ENCODE measurements at regions not wholly inside any gene's neighbourhood (a gene's known extent, or its start where the extent isn't known, plus 50 kb on each side); places are given as distances from the start of the nearest gene placed in this dataset.

DNA sequence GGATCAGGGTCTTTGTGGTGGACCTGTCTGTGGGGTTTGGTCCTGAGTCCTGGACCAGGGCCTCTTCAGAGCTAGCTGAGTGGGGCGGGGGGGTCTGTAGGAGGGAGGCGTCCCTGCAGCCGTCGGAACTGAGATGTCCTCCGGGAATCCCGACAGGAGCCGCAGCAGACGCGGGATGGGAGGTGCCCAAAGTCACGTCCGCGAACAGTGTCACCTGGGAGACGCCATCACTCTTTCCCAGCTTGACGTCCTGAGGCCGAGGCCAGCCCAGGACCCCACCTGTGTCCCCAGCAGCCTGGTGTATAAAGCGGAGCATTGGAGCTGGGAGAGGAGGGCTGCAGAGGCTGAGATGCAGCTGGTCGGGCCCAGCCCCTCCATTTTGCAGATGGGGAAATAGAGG is 1234.7 kb downstream of the BRD1 start:
- H3K4me2 ChIP-seq = no peak overlapping the region
- H3K4me1 ChIP-seq = peaks cover 6 to 87% (median 69%) of the 10 kb centered on the region in 10 experiments; a peak in 18 of 20 replicates
- no peak overlapping the region for H3K27ac ChIP-seq
- no peak for TF ChIP-seq Cebpa-rat (IDR thresholded peaks at IDR 0.05)
- no peak overlapping the region for H3K9ac ChIP-seq
- peaks cover 0 to 4% (median 0%) of the 10 kb centered on the region in 11 experiments; a peak in 3 of 22 replicates for H3K36me3 ChIP-seq
- H4K20me1 ChIP-seq = peaks cover 0 to 97% (median 33%) of the 10 kb centered on the region in 11 experiments; a peak in 17 of 22 replicates
- H3K27me3 ChIP-seq = peaks cover 0 to 34% (median 9%) of the 10 kb centered on the region in 11 experiments; a peak in 12 of 22 replicates
- no peak overlapping the region for H3K4me3 ChIP-seq
- peaks cover 2 to 9% (median 4%) of the 10 kb centered on the region in 11 experiments; a peak in 20 of 22 replicates for H3K9me3 ChIP-seq (replicated peaks in 1 of 11)

DNA sequence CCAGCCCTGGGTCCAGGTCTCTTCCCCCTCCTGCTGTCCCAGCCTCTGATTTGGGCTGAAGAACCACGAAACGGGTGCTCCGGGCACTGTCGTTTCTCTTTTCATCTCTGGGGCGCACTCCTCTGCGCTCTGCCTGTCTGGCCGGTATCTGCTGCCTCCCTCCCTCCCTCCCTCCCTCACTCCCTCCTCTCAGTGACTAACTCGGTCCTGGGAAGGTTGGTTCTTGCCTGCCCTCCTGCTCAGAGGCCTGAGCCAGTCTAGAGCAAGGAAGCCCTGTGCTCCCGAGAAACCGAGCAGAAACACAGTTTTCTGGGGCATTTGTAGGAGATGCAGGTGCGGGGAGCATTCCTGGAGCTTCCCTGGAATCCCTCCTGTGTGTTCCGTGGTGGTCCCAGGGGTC is 1235.2 kb downstream of the BRD1 start:
- peaks cover 0 to 99% (median 37%) of the 10 kb centered on the region in 11 experiments; a peak in 17 of 22 replicates for H4K20me1 ChIP-seq
- TF ChIP-seq Cebpa-rat (IDR thresholded peaks at IDR 0.05) = no peak
- H3K27me3 ChIP-seq = peaks cover 0 to 38% (median 9%) of the 10 kb centered on the region in 11 experiments; a peak in 12 of 22 replicates
- no peak overlapping the region for H3K9ac ChIP-seq
- H3K27ac ChIP-seq = no peak overlapping the region
- H3K4me3 ChIP-seq = no peak overlapping the region
- peaks cover 11 to 90% (median 73%) of the 10 kb centered on the region in 10 experiments; a peak in 18 of 20 replicates for H3K4me1 ChIP-seq
- peaks cover 0 to 5% (median 0%) of the 10 kb centered on the region in 11 experiments; a peak in 7 of 22 replicates for H3K9me3 ChIP-seq (replicated peaks in 1 of 11)
- H3K4me2 ChIP-seq = peak overlapping the region in 4 of 11 experiments; percentile 34 to 89 (median 68); a peak in 5 of 22 replicates
- no peaks in the 10 kb centered on the region for H3K36me3 ChIP-seq

DNA sequence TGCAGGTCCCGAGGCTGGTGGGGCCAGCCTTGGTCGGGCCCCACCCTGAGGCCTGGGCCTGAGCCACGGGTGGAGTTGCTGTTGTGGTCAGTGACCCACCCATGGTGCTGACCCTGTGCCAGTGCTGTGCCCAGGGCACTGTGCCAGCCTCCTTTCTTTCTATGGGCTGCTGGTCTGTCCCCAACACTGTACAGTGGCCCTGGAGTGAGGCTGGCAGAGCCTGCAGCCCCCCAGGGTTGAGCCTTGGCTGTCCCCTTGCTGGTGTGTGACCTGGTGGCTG is 1235.7 kb downstream of the BRD1 start:
- Histone ChIP-seq H3K36me3 (no peaks in the 10 kb centered on the region), H3K27ac (no peak overlapping the region), H3K27me3 (peaks cover 0 to 43% (median 9%) of the 10 kb centered on the region in 11 experiments; a peak in 12 of 22 replicates), H3K9ac (peak overlapping the region in 2 of 11 experiments; percentile 16 to 24; a peak in 2 of 22 replicates), H3K9me3 (replicated peaks in 1 of 11) (no peaks in the 10 kb centered on the region), H3K4me3 (no peak overlapping the region), H4K20me1 (peaks cover 0 to 99% (median 42%) of the 10 kb centered on the region in 11 experiments; a peak in 17 of 22 replicates), H3K4me1 (peaks cover 15 to 90% (median 76%) of the 10 kb centered on the region in 10 experiments; a peak in 18 of 20 replicates), H3K4me2 (peak overlapping the region in 7 of 11 experiments; percentile 27 to 91 (median 46); a peak in 10 of 22 replicates)
- TF ChIP-seq Cebpa-rat (IDR thresholded peaks at IDR 0.05) = no peak

DNA sequence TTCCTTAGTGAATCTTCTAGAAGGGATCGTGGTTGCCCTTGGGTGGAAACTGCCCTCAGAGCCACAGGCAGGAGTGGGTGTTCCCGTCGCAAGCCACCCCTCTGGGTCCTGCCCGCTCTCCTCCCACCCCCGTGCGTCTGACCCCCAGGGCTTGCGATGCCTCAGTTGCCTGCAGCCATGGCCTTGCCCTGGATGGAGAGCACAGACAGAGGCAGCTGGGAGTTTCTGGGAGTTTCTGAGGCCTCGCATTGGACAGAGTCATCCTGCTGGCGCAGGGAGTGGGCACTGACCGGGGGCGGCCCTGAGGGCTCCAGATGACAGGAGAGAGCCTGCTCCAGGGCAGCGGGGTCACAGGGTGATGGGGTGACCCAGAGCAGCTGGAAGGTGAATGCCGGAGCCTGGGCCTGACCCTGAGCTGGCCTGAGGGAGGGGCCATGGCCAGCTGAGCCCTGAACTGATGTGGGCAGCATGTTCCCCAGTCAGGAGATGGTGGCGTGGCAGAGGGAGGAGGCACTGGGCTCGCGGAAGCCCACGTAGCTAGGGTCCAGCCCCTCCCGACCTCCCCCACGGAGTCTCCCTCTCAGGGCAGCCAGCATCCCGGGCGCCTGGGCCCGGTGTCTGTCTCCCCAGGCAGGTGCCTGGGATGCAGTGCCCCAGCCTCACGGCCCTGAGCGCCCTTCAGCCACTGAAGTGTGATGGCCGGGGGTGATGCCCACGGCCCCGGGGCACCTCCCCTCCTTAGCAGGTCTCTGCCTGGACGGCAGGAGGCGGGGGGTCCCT is 1236.2 kb downstream of the BRD1 start:
- H3K9ac ChIP-seq = peak overlapping the region in 2 of 11 experiments; percentile 16 to 24; a peak in 2 of 22 replicates
- TF ChIP-seq Cebpa-rat (IDR thresholded peaks at IDR 0.05) = no peak
- peaks cover 0 to 99% (median 43%) of the 10 kb centered on the region in 11 experiments; a peak in 17 of 22 replicates for H4K20me1 ChIP-seq
- H3K27me3 ChIP-seq = peaks cover 0 to 46% (median 9%) of the 10 kb centered on the region in 11 experiments; a peak in 12 of 22 replicates
- no peak overlapping the region for H3K4me3 ChIP-seq
- no peaks in the 10 kb centered on the region for H3K36me3 ChIP-seq
- H3K4me2 ChIP-seq = peak overlapping the region in 7 of 11 experiments; percentile 27 to 91 (median 46); a peak in 11 of 22 replicates
- no peaks in the 10 kb centered on the region for H3K9me3 ChIP-seq (replicated peaks in 1 of 11)
- H3K27ac ChIP-seq = no peak overlapping the region
- peaks cover 18 to 90% (median 79%) of the 10 kb centered on the region in 10 experiments; a peak in 18 of 20 replicates for H3K4me1 ChIP-seq

- no peak for TF ChIP-seq Cebpa-rat (IDR thresholded peaks at IDR 0.05)
- H3K36me3 ChIP-seq = no peaks in the 10 kb centered on the region
Observed at GRCh38 chr22:48589901-48590300, 1237.8 kb downstream of the BRD1 start.

DNA sequence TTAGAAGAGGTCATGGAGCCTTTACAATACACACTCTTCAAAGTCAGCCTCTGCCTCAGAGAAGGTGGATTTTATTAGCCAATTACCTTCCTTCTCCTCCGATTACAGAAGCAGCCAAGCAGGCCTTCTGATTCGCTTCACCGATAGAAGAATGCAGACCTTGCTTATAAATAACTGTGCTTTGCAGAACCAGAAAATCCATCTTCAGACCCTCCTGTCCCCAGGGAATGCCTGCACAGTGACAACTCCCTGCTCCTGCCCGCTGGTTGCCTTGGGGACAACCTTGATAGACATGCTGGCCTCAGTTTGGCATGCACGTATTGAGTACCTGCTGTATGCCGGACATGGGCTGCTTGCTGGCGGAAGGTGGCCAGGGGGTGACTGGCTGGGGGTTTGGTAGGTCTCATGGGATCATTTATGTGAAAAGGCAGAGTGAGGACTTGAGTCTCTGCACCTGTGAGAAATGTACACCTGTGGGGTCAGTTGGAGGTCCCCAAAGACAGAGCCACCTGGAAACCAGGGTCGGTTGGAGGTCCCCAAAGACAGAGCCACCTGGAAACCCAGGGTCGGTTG is 1238.7 kb downstream of the BRD1 start:
- no peaks in the 10 kb centered on the region for H3K36me3 ChIP-seq
- H3K27me3 ChIP-seq = peaks cover 0 to 32% (median under 1%) of the 10 kb centered on the region in 11 experiments; a peak in 8 of 22 replicates
- H3K4me2 ChIP-seq = peak overlapping the region in 10 of 11 experiments; percentile 16 to 91 (median 82); a peak in 19 of 22 replicates
- peak overlapping the region in 2 of 11 experiments; percentile 6 to 9; a peak in 2 of 22 replicates for H3K27ac ChIP-seq
- H3K9me3 ChIP-seq (replicated peaks in 1 of 11) = peaks cover 0 to 6% (median 0%) of the 10 kb centered on the region in 11 experiments; a peak in 3 of 22 replicates
- peak overlapping the region in 1 of 10 experiments; percentile 19; a peak in 3 of 20 replicates for H3K4me3 ChIP-seq
- no peak overlapping the region; a peak in 1 of 22 replicates for H3K9ac ChIP-seq
- peaks cover 18 to 81% (median 65%) of the 10 kb centered on the region in 10 experiments; a peak in 18 of 20 replicates for H3K4me1 ChIP-seq
- no peak for TF ChIP-seq Cebpa-rat (IDR thresholded peaks at IDR 0.05)
- H4K20me1 ChIP-seq = peaks cover 0 to 90% (median 36%) of the 10 kb centered on the region in 11 experiments; a peak in 16 of 22 replicates

More at GRCh38 chr22:48589901-48590300, 1237.8 kb downstream of the BRD1 start:
- H3K4me3 ChIP-seq = no peak overlapping the region
- H3K9ac ChIP-seq = no peak overlapping the region
- peak overlapping the region; percentile 7 to 91 (median 82); a peak in 19 of 22 replicates for H3K4me2 ChIP-seq
- peaks cover 0 to 98% (median 36%) of the 10 kb centered on the region in 11 experiments; a peak in 16 of 22 replicates for H4K20me1 ChIP-seq
- H3K4me1 ChIP-seq = peaks cover 18 to 88% (median 75%) of the 10 kb centered on the region in 10 experiments; a peak in 18 of 20 replicates
- peaks cover 0 to 33% (median 2%) of the 10 kb centered on the region in 11 experiments; a peak in 8 of 22 replicates for H3K27me3 ChIP-seq
- peak overlapping the region in 2 of 11 experiments; percentile 6 to 9; a peak in 2 of 22 replicates for H3K27ac ChIP-seq
- H3K9me3 ChIP-seq (replicated peaks in 1 of 11) = no peaks in the 10 kb centered on the region; a peak in 2 of 22 replicates

DNA sequence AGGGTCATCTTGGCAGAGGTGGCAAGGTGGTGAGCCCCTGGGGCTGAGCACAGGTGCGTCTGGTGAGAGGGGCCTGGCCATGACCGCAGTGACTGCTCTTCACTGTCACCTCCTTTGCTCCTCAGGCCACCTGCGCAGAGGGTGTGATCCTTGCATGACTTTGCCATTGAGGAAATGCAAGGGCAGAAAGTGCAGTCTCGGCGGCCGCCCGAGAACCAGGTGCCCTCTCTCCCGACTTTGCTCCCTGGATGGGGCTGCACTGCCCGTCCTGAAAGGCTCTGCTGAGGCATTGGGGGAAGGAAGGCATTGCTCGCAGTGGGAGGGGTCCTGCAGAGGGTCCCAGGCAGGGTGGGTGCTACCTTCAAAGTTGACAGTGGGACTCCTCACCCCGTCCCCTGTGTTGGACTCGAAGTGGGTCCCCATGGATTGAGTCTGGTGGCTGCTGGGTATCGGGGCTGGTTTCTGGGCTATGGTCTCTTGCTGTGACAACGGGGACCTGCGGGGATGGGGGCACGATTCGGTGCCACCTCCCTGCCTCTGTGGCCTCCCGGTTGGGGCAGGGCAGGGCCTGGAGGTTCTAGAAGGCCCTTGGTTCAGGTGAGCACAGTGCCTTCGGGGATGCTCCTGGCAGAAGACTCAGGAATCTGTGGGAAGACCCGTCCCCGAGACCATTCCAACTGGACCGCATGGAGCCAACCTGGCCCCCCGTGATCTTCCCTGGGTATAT is 1239.4 kb downstream of the BRD1 start:
- peaks cover 0 to 8% (median 0%) of the 10 kb centered on the region in 11 experiments; a peak in 3 of 22 replicates for H3K9me3 ChIP-seq (replicated peaks in 1 of 11)

More for the DNA sequence above, 1239.4 kb downstream of the BRD1 start:
- peak overlapping the region in 1 of 11 experiments; percentile 25; a peak in 2 of 22 replicates for H3K27ac ChIP-seq
- peak overlapping the region in 3 of 11 experiments; percentile 14 to 38 (median 31); a peak in 4 of 22 replicates for H3K9ac ChIP-seq
- H3K27me3 ChIP-seq = peaks cover 3 to 33% (median 7%) of the 10 kb centered on the region in 11 experiments; a peak in 15 of 22 replicates
- H3K4me2 ChIP-seq = peak overlapping the region in 10 of 11 experiments; percentile 35 to 91 (median 82); a peak in 19 of 22 replicates
- H3K4me3 ChIP-seq = peak overlapping the region in 1 of 10 experiments; percentile 4; a peak in 4 of 20 replicates
- peaks cover 0 to 84% (median 36%) of the 10 kb centered on the region in 11 experiments; a peak in 16 of 22 replicates for H4K20me1 ChIP-seq
- no peak for TF ChIP-seq Cebpa-rat (IDR thresholded peaks at IDR 0.05)
- peaks cover 18 to 75% (median 64%) of the 10 kb centered on the region in 10 experiments; a peak in 18 of 20 replicates for H3K4me1 ChIP-seq
- no peaks in the 10 kb centered on the region for H3K36me3 ChIP-seq
